Body of pancreas (tissue), 4 donors: ENCODE measurements at regions not wholly inside any gene's neighbourhood (a gene's known extent, or its start where the extent isn't known, plus 50 kb on each side); places are given as distances from the start of the nearest gene placed in this dataset.

Experiments
- POLR2A ChIP-seq, 3 donors: fragments of 450-650 bp; IDR thresholded peaks; one replicate each; pipeline ENCODE4 v1.6.1; 2016; ENCODE audit warnings: antibody characterized with exemption in 3 of 3, mild to moderate bottlenecking in 2 of 3
- TF ChIP-seq, protein P1 (sequence below), 7 experiments: fragments of 450-650 bp in 4 of 7; fragments of 200-600 bp in 3 of 7; sonication (generic) in 3 of 7; IDR thresholded peaks; one replicate each; pipeline ENCODE4 v1.5.1; 2016 to 2019; ENCODE audit warnings: antibody characterized with exemption in 7 of 7

DNA sequence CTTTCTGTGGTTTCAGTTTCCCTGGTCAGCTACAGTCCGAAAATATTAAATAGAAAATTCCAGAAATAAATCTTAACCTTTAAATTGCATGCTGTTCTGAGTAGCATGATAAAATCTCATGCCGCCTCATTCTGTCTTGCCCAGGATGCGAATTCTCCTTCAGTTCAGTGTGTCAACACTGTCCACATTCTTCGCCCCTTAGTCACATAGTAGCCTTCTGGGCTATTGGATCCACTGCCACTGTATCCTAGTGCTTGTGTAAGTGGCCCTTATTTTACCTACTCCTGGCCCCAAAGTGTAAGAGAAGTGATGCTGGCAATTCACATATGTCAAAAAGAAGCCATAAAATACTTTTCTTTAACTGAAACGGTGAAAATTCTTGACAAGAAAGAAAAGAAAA, 129.6 kb downstream of the ZWINT start:
- TF ChIP-seq, protein P1, sequence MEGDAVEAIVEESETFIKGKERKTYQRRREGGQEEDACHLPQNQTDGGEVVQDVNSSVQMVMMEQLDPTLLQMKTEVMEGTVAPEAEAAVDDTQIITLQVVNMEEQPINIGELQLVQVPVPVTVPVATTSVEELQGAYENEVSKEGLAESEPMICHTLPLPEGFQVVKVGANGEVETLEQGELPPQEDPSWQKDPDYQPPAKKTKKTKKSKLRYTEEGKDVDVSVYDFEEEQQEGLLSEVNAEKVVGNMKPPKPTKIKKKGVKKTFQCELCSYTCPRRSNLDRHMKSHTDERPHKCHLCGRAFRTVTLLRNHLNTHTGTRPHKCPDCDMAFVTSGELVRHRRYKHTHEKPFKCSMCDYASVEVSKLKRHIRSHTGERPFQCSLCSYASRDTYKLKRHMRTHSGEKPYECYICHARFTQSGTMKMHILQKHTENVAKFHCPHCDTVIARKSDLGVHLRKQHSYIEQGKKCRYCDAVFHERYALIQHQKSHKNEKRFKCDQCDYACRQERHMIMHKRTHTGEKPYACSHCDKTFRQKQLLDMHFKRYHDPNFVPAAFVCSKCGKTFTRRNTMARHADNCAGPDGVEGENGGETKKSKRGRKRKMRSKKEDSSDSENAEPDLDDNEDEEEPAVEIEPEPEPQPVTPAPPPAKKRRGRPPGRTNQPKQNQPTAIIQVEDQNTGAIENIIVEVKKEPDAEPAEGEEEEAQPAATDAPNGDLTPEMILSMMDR (IDR thresholded peaks at IDR 0.05): no peak
- no peak for TF ChIP-seq POLR2A (IDR thresholded peaks at IDR 0.05)
